Skin of body (tissue), 1 donor: ENCODE measurements at regions not wholly inside any gene's neighbourhood (a gene's known extent, or its start where the extent isn't known, plus 50 kb on each side); places are given as distances from the start of the nearest gene placed in this dataset.
"Not testable (repeated sequence)": the region's sequence is repeated elsewhere in the genome, so short reads cannot be mapped to it uniquely, and the experiment has no call there.

Source experiments
- DNase-seq: peaks from one replicate; lab custom pipeline; 2025; lab: John Stamatoyannopoulos, UW

DNA sequence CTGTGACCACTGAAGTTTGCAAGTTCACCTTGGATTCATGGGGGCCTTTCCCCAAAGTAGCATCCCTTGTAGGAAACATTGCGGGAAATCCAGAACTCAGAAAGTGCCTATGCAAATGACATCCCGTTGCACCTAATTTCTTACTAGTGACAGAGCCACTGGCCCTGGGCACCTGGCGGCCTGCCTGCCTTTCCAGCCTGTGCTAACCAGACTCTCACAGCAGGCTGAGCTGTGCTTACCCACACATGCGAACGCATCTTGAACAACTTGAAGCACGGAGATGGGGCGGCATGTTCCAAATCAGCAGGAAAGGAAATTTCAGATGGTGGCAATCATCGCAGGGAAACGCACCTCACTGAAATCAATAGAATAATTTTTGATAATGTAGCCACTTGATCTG lies 405.8 kb downstream of the TMEM182 start:
- DNase-seq, result no peak

DNA sequence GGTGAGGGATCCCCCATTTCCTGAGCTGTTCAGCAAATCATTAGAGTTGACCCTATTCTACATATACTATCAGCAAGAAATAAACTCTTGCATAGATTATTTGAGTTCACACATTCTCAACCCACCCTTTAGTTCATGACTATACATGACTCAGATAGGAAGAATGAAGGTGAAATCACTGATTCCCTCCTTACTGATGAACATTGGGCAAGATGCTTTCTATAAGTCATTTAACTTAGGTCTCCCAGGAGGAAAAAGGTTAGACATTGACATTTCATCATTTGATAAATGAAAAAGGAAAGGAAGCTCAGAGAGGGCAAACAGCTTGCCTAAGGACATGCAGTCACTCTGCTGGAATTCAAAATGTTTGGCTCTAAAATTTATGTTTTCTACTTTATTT lies 408.0 kb downstream of the TMEM182 start:
- no peak for DNase-seq

GRCh38 chr2:103172821-103173220 lies 411.0 kb downstream of the TMEM182 start:
- no peak for DNase-seq

GRCh38 chr2:103174711-103175110 lies 412.9 kb downstream of the TMEM182 start:
- no peak for DNase-seq

DNA sequence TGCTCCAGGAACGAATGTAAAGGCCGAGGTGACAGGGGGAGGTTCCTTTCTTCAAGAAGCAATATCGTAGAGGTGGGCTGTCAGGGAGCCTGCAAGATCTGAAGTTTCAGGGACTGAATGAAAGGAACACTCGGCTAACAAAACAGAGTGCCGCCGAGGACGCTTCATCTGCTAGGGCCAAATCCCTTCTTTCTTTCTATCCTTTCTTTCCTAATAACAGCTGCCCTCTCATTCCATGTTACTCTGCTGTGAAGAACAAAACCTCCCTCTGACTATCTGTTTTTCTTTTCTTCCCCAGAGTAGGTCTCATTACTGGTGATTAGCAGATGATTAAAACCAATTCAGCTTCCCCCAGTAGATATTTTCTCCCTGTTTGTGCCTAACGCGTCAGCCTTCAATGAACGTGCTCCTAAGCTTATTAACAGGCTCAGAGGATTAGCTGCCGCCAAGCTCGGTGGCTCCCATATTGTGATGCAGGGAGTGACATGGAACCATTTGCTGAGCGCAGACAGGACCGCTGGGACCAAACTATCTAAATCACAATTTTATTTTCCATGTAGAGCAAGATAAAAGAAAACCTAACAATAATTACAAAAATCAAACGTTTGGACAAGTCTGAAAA lies 414.6 kb downstream of the TMEM182 start:
- DNase-seq, result no peak

- DNase-seq, result no peak
Observed at GRCh38 chr2:103179798-103180197, 418.0 kb downstream of the TMEM182 start.

DNA sequence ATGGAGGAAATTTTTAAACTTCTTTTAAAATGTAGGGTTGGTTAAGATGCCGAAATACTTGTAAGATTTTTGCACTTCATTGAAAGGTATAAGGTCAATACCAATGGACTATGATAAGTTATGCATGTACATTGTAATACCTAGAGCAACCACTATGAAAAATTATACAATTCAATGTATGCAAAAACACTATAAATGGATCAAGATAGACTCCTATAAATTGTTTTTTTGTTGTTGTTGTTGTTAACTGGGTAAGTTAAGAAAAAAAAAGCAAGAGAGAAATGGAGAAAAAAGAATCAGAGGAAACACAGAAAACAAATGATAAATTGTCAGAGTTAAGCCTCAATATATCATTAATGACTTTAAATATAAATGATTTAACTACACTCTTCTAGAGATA lies 421.2 kb downstream of the TMEM182 start:
- DNase-seq, result no peak

GRCh38 chr2:103196802-103197201 lies 435.0 kb downstream of the TMEM182 start:
- DNase-seq, result no peak

- DNase-seq, result not testable (repeated sequence)
Observed at GRCh38 chr2:103200774-103201173, 438.9 kb downstream of the TMEM182 start.

- DNase-seq, result no peak
Observed at GRCh38 chr2:103208916-103209315, 447.1 kb downstream of the TMEM182 start.

- no peak for DNase-seq
Observed at GRCh38 chr2:103213028-103213542, 451.3 kb downstream of the TMEM182 start.

DNA sequence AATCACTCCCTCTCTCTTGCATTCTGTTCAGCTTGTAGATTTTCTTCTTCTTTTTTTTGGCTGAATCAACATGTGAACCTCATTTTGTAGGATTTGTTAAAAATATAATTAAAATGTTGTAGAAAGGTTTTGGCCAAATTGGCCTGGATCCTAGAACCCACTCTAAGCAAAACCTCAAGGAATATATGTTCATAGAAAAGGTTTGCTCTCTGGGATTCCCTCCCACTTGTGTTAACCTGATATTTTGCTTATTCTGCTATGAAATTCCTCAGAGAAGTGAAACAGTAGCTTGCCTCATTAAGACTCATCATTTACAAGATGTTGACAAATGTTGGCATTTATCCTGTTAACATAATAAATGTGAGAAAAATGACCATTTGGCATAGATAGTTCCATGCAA lies 456.7 kb downstream of the TMEM182 start:
- no peak for DNase-seq

DNA sequence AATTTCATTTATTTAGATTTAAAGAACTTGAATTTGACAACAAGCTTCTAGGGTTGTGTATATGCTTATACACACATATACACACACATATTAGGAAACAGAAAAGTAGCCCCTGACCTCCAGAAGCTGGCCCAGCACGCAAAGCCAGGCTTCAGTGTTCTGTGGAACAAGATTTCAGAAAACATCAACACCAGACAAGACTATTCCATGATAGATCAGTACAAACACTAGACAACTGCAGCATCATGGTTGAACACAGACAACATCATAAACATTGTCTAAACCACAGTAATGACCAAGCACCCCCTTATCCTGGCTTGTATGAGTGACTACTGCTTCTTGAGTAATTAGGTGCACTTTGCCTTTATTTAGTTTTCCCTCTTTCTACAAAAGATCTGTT lies 457.6 kb downstream of the TMEM182 start:
- no peak for DNase-seq

- no peak for DNase-seq
Observed at GRCh38 chr2:103222969-103223368, 461.1 kb downstream of the TMEM182 start.

DNA sequence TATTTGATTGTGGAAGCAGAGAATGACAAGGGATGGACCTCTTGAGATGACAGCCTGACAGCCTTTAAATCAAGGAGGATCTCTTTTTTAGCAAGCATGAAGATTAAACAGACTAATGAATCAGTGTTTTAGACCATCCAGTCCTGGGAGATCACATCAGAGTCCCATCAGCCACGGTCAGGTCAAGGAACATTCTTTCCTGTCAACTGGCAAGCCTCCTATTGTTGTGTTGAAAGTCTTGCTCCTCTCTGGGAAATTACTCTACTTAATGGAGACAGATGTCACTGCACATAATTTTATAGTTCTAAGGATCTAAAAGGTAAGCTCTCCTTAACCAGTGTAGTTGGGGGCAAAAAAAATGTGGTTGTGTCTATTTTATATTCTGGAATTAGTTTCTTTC lies 469.0 kb downstream of the TMEM182 start:
- no peak for DNase-seq

- DNase-seq, result no peak
Observed at GRCh38 chr2:103232865-103233264, 471.0 kb downstream of the TMEM182 start.

DNA sequence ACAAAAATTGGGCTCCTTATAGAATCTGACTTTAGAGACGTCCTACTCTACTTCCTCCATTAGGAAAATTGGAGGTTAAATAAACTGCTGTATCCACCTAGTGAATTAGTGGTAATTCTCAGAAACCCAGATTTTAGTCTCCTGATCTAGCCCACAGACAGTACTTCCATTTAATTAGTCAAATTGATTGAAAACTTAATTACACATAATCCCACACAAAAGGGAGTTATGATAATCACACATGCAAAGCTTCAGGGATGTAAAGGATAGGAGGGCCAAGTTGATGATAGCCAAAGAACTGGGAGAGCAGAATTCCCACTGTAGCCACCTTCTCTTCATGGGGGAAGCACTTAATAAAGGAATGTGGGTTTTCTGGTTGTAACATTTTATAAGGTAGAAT lies 471.9 kb downstream of the TMEM182 start:
- DNase-seq, result no peak

- DNase-seq, result no peak
Observed at GRCh38 chr2:103235283-103235682, 473.5 kb downstream of the TMEM182 start.

DNA sequence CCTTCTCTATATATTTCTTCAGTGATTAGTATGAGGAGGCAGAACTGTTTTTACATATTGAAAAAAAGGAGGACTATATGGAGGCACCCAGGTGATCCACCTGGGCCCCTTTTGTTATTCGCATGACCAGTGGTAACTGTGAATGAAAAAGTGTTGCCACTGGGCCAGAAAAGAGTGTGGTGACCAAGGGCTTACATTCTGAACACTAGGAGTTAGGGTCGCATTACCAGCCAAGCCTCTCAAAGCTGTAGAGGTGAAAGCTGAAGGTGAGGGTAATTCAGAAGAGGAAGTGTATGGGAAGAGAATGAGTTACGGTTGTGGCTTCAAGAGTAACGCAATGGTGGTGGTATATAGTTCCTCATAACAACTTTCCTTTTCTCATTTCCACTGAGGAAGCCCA lies 487.6 kb downstream of the TMEM182 start:
- DNase-seq, result no peak

DNA sequence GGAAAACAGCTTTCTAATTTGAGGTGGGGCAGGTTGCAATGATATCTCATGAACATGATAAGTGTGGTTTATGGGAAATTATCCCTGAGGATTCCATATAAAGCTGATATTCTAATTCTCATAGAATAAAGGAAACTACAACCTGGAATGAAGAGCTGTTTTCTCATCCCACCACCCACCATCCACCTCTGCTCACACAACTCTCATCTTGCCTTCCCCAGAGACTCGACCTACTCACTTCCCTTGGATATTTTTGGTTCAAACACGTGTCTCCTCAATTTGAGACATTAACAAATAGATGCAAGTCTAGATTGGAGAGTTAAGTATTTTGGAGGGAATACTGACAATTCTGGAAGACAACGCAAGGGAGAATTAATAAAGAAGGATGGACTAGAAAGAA lies 490.9 kb downstream of the TMEM182 start:
- no peak for DNase-seq

- DNase-seq, result no peak
Observed at GRCh38 chr2:103254611-103255010, 492.8 kb downstream of the TMEM182 start.

GRCh38 chr2:103264058-103264768 lies 502.4 kb downstream of the TMEM182 start:
- DNase-seq, result no peak

- no peak for DNase-seq
Observed at GRCh38 chr2:103265521-103265920, 503.7 kb downstream of the TMEM182 start.
